HepG2 (cell line): ENCODE measurements at regions not wholly inside any gene's neighbourhood (a gene's known extent, or its start where the extent isn't known, plus 50 kb on each side); places are given as distances from the start of the nearest gene placed in this dataset.

ENCODE experiments used
- ATAC-seq: fragments of 200-7000 bp; cut with Tn5 transposase; 3 replicates; pipeline ENCODE4 v1.9.1; 2020; ENCODE audit warnings: mild to moderate bottlenecking, moderate library complexity
- BruUV-seq: library from RNA; stranded (reverse); fragments of 400-500 nt; replicated peaks from 2 replicates; lab custom pipeline; 2021; lab: Mats Ljungman, UMichigan
- CTCF ChIA-PET: fragments of 300-600 bp; formaldehyde crosslinking; extraction: SDS; loops from one replicate; lab custom pipeline; 2021; ENCODE audit warnings: low total read pairs, inconsistent platforms, low intra/inter-chr PET ratio; lab: Yijun Ruan, JAX
- POLR2A ChIA-PET: fragments of 350-600 bp; sonication (Branson Sonifier 250); formaldehyde crosslinking; loops from one replicate; lab custom pipeline; 2020; ENCODE audit warnings: antibody characterized with exemption, inconsistent platforms; lab: Yijun Ruan, JAX
- DNase-seq: peaks from one replicate; pipeline ENCODE4 v3.0.0-alpha.2; 2015; ENCODE audit warnings: low spot score
- FAIRE-seq: peaks from 3 replicates; lab custom pipeline; 2011; peaks lifted over from hg19 to GRCh38; lab: Jason Lieb, UNC
- H2AFZ ChIP-seq: one replicate; pipeline ENCODE4 v1.6.1; 2011; ENCODE audit warnings: low read length, inconsistent platforms
- H3K27ac ChIP-seq: fragments of 300-600 bp; 3 replicates; pipeline ENCODE4 v1.8.0; 2011; ENCODE audit warnings: mixed run types, mild to moderate bottlenecking, mixed read lengths, low read length, inconsistent platforms; ENCODE audit not compliant: insufficient read depth; ENCODE audit errors: extremely low read length
- H3K27me3 ChIP-seq, 2 experiments: fragments of 200-600 bp in 1 of 2; 2 replicates in 1 of 2; 3 replicates in 1 of 2; pipeline versions ENCODE4 v1.6.0 to v1.8.0; 2011; ENCODE audit warnings: low read length in 2 of 2, mild to moderate bottlenecking in 2 of 2, moderate library complexity in 2 of 2, inconsistent platforms in 1 of 2; ENCODE audit not compliant: insufficient read depth in 2 of 2, control insufficient read depth in 1 of 2
- H3K36me3 ChIP-seq, 2 experiments: fragments of 200-600 bp in 1 of 2; replicated peaks in 1 of 2; 2 replicates in 1 of 2; 3 replicates in 1 of 2; pipeline versions ENCODE4 v1.5.1 to v1.8.0; 2011; ENCODE audit warnings: low read length in 2 of 2, inconsistent platforms in 1 of 2; ENCODE audit not compliant: insufficient read depth in 2 of 2, control insufficient read depth in 1 of 2
- H3K4me1 ChIP-seq: 2 replicates; pipeline ENCODE4 v1.5.1; 2012; ENCODE audit warnings: low read length, inconsistent platforms; ENCODE audit not compliant: insufficient read depth
- H3K4me2 ChIP-seq: 2 replicates; pipeline ENCODE4 v1.6.0; 2011; ENCODE audit warnings: low read depth, low read length, inconsistent platforms
- H3K4me3 ChIP-seq, 3 experiments: fragments of 200-600 bp in 1 of 3; sonication (generic), shearing (Covaris generic) in 1 of 3; replicated peaks in 1 of 3; 2 replicates each; pipeline ENCODE4 v1.5.1; 2011 to 2016; ENCODE audit warnings: low read length in 3 of 3, inconsistent platforms in 2 of 3, low read depth in 2 of 3, mild to moderate bottlenecking in 2 of 3, control low read depth in 1 of 3, mixed read lengths in 1 of 3; ENCODE audit not compliant: insufficient read depth in 1 of 3
- H3K79me2 ChIP-seq: one replicate; pipeline ENCODE4 v1.6.1; 2011; ENCODE audit warnings: low read length, inconsistent platforms; ENCODE audit not compliant: insufficient read depth
- H3K9ac ChIP-seq: 2 replicates; pipeline ENCODE4 v1.6.0; 2011; ENCODE audit warnings: mild to moderate bottlenecking, low read depth, low read length, inconsistent platforms; ENCODE audit not compliant: insufficient read depth
- H3K9me3 ChIP-seq: 2 replicates; pipeline ENCODE4 v1.5.1; 2012; ENCODE audit warnings: mild to moderate bottlenecking, low read length
- H4K20me1 ChIP-seq: 2 replicates; pipeline ENCODE4 v1.6.0; 2011; ENCODE audit warnings: inconsistent platforms, mild to moderate bottlenecking, low read length, moderate library complexity; ENCODE audit not compliant: insufficient read depth
- DMAP1 ChIP-seq: IDR thresholded peaks from 2 replicates; pipeline ENCODE4 v1.6.1; 2016
- HDAC6 ChIP-seq: fragments of 200-600 bp; sonication (generic); IDR thresholded peaks from 2 replicates; pipeline ENCODE4 v1.7.0; 2017; ENCODE audit warnings: mild to moderate bottlenecking, antibody characterized with exemption, low read length, low read depth
- PLSCR1 ChIP-seq: sonication (generic); formaldehyde crosslinking; IDR thresholded peaks from 2 replicates; pipeline ENCODE4 v1.5.0; 2020; ENCODE audit warnings: missing genetic modification reagents, mild to moderate bottlenecking, borderline replicate concordance
- RBM22 ChIP-seq: fragments of 200-400 bp; formaldehyde crosslinking; optimal IDR thresholded peaks from 2 replicates; pipeline ENCODE3; 2017; ENCODE audit warnings: mild to moderate bottlenecking, low read length, moderate library complexity
- RXRA ChIP-seq: sonication (generic); formaldehyde crosslinking; IDR thresholded peaks from 2 replicates; pipeline ENCODE4 v1.5.1; 2020; ENCODE audit warnings: missing genetic modification reagents
- SOX6 ChIP-seq, 2 experiments: fragments of 450-650 bp in 1 of 2; sonication (generic) in 1 of 2; formaldehyde crosslinking in 1 of 2; IDR thresholded peaks; 2 replicates each; pipeline versions ENCODE4 v1.4.0 to v1.6.1; 2017 to 2020; ENCODE audit warnings: antibody characterized with exemption in 1 of 2, mild to moderate bottlenecking in 1 of 2, missing genetic modification reagents in 1 of 2
- TCF12 ChIP-seq, 2 experiments: fragments of 450-650 bp in 1 of 2; sonication (generic) in 1 of 2; formaldehyde crosslinking in 1 of 2; IDR thresholded peaks; 2 replicates each; pipeline versions ENCODE4 v1.6.1 to v1.8.0; 2017 to 2022; ENCODE audit warnings: antibody characterized with exemption in 1 of 2, mild to moderate bottlenecking in 1 of 2, missing genetic modification reagents in 1 of 2, moderate library complexity in 1 of 2
- ZMAT3 ChIP-seq: sonication (generic); formaldehyde crosslinking; conservative IDR thresholded peaks from 2 replicates; pipeline ENCODE4 v1.7.0; 2021; ENCODE audit warnings: missing genetic modification reagents
- ZNF180 ChIP-seq: sonication (generic); formaldehyde crosslinking; IDR thresholded peaks from 2 replicates; pipeline ENCODE4 v1.4.0; 2020; ENCODE audit warnings: low read depth, missing genetic modification reagents, borderline replicate concordance
- ZNF691 ChIP-seq: sonication (generic); formaldehyde crosslinking; IDR thresholded peaks from 2 replicates; pipeline ENCODE4 v1.4.0; 2020; ENCODE audit warnings: missing genetic modification reagents, low read depth, mild to moderate bottlenecking, borderline replicate concordance
- ZNF775 ChIP-seq: sonication (generic); formaldehyde crosslinking; IDR thresholded peaks from 2 replicates; pipeline ENCODE4 v1.4.0; 2020; ENCODE audit warnings: missing genetic modification reagents, mild to moderate bottlenecking, moderate library complexity, borderline replicate concordance
- WGBS: methylation state at CpG from one replicate; pipeline ENCODE4 v1.1.6; 2017; ENCODE audit warnings: low lambda C conversion rate; 5-methylcytosine and 5-hydroxymethylcytosine counted together
- in situ Hi-C: cut with HindIII; loops from 2 replicates; pipeline ENCODE4 v1.10.0; 2017; ENCODE audit warnings: low pct_unique_long_range_greater_than_20kb; ENCODE audit not compliant: extremely low pct_ligation_motif_present
- intact Hi-C: fragments of 100-400 bp; cut with micrococcal nuclease; formaldehyde crosslinking; loops from one replicate; pipeline ENCODE4 v1.10.0; 2022; ENCODE audit not compliant: unreplicated experiment
- TF ChIP-seq, protein P1 (sequence below): sonication (generic); formaldehyde crosslinking; IDR thresholded peaks from 2 replicates; pipeline ENCODE4 v1.5.0; 2020; ENCODE audit warnings: missing genetic modification reagents

DNA sequence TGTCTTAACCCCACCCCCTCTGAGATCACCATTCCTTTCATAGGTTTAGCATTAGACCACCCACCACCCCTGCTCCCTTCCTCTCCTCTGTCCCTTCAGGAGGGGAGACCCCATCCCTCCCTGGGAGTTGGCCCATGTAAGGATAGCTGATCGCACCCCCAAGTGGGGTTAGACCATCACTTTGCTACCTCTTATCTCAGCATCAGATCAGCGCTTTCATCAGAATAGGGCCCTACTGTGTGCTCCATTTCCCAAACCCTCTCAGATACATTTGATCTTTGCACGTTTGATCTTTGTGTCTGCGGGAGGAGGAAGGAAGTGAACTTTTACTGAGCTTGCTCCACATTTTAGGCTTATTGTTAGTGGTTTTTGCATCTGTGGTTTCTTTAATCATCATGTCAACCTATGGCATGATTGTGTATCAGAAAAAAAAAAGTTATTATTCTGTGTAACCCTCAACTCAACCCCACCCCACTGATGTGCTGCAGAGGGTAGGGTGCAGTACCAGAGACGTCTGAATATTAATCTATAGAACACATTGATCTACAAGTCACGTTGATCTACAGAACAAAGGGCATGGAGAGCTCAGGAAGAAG, 81.2 kb downstream of the PDCL3 start:
- BruUV-seq = no TSS peak
- FAIRE-seq = no peak
- Histone ChIP-seq H3K4me3 (no peak overlapping the region), H3K9ac (no peak overlapping the region), H3K79me2 (no peaks in the 10 kb centered on the region), H3K9me3 (no peaks in the 10 kb centered on the region), H3K4me1 (no peaks in the 10 kb centered on the region), H3K27ac (no peak overlapping the region), H3K36me3 (no peaks in the 10 kb centered on the region), H2AFZ (no peak overlapping the region), H4K20me1 (no peaks in the 10 kb centered on the region), H3K27me3 (peaks cover 4 to 49% of the 10 kb centered on the region in 2 experiments; a peak in 3 of 5 replicates), H3K4me2 (no peak overlapping the region)
- no peak for TF ChIP-seq SOX6 (IDR thresholded peaks at IDR 0.05)
- TF ChIP-seq SOX6 (CRISPR knock-in tag; IDR thresholded peaks at IDR 0.05) = no peak
- no peak for TF ChIP-seq ZNF691 (CRISPR knock-in tag)
- TF ChIP-seq ZNF775 = no peak
- TF ChIP-seq PLSCR1 (CRISPR knock-in tag) = no peak
- CTCF ChIA-PET = no interaction called here
- WGBS = 22% methylated on average over 6 of the region's 6 CpGs
- POLR2A ChIA-PET = no interaction called here
- no peak for ATAC-seq
- intact Hi-C loops = no loop called here
- no peak for DNase-seq
- in situ Hi-C loops = no loop called here

GRCh38 chr2:100645695-100646429, 83.1 kb downstream of the PDCL3 start:
- Histone ChIP-seq H3K27me3 (peaks cover 0 to 30% of the 10 kb centered on the region in 2 experiments; a peak in 2 of 5 replicates), H3K9me3 (no peaks in the 10 kb centered on the region), H3K79me2 (no peaks in the 10 kb centered on the region), H3K27ac (no peak overlapping the region), H3K4me1 (no peaks in the 10 kb centered on the region), H3K4me2 (no peak overlapping the region), H2AFZ (no peak overlapping the region), H3K9ac (no peak overlapping the region), H4K20me1 (no peaks in the 10 kb centered on the region), H3K36me3 (no peaks in the 10 kb centered on the region), H3K4me3 (no peak overlapping the region)
- DNase-seq = no peak
- ChIA-PET CTCF (no interaction called here), POLR2A (no interaction called here)
- no peak for FAIRE-seq
- no peak for ATAC-seq
- 41% methylated on average over 8 of the region's 8 CpGs for WGBS
- intact Hi-C loops (no loop called here), in situ Hi-C loops (no loop called here)
- BruUV-seq = no TSS peak
- no peak for TF ChIP-seq ZNF180 (CRISPR knock-in tag)
- TF ChIP-seq, protein P1, sequence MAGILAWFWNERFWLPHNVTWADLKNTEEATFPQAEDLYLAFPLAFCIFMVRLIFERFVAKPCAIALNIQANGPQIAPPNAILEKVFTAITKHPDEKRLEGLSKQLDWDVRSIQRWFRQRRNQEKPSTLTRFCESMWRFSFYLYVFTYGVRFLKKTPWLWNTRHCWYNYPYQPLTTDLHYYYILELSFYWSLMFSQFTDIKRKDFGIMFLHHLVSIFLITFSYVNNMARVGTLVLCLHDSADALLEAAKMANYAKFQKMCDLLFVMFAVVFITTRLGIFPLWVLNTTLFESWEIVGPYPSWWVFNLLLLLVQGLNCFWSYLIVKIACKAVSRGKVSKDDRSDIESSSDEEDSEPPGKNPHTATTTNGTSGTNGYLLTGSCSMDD = no peak
- no peak for TF ChIP-seq DMAP1 (CRISPR knock-in tag)
- no peak for TF ChIP-seq RXRA (CRISPR knock-in tag)
- TF ChIP-seq ZMAT3 = no peak
- no peak for TF ChIP-seq TCF12 (IDR thresholded peaks at IDR 0.05)
- TF ChIP-seq TCF12 (CRISPR knock-in tag; IDR thresholded peaks at IDR 0.05) = no peak
- TF ChIP-seq RBM22 = no peak
- TF ChIP-seq HDAC6 = no peak
- TF ChIP-seq, all 625 proteins: peak for 0
